ENCODE measurements at regions not wholly inside any gene's neighbourhood (a gene's known extent, or its start where the extent isn't known, plus 50 kb on each side); places are given as distances from the start of the nearest gene placed in this dataset.

- Histone ChIP-seq H3K4me2 (ENCODE audit: insufficient read depth, insufficient read length, low read length) (no peak overlapping the region), H4K91ac (ENCODE audit: insufficient read length, low read depth, low read length) (no peak overlapping the region), H3K23ac (ENCODE audit: insufficient read length, low read depth, low read length) (no peak overlapping the region), H3K27me3 (ENCODE audit: insufficient read depth, low read length) (no peaks in the 10 kb centered on the region; the same call in 1 of the 2 replicates), H2BK120ac (ENCODE audit: low read depth, low read length, poor library complexity, severe bottlenecking) (no peak overlapping the region), H3K4ac (ENCODE audit: low read depth, low read length) (no peak overlapping the region), H3K14ac (ENCODE audit: insufficient read depth, low read length) (no peak overlapping the region), H2AK5ac (ENCODE audit: insufficient read length, low read length) (no peak overlapping the region), H2BK15ac (ENCODE audit: low read depth, low read length) (no peak overlapping the region), H2BK20ac (ENCODE audit: low read depth, low read length, poor library complexity, severe bottlenecking) (no peak overlapping the region), H3K18ac (ENCODE audit: insufficient read length, low read depth, low read length) (no peak overlapping the region), H3K23me2 (ENCODE audit: insufficient read length, low read depth, low read length, poor library complexity, severe bottlenecking) (no peaks in the 10 kb centered on the region), H4K20me1 (ENCODE audit: control insufficient read depth, insufficient read depth, insufficient read length) (no peaks in the 10 kb centered on the region), H4K5ac (ENCODE audit: insufficient read length, low read depth, low read length) (no peak overlapping the region), H3K27ac (ENCODE audit: insufficient read length, low read depth, low read length) (no peak overlapping the region), H3K9me3 (ENCODE audit: control insufficient read depth, low read depth, low read length) (no peaks in the 10 kb centered on the region), H3T11ph (ENCODE audit: low read length) (no peak overlapping the region), H2AFZ (ENCODE audit: low read length) (no peak overlapping the region), H3K79me1 (ENCODE audit: insufficient read depth, low read depth, low read length, poor library complexity, severe bottlenecking) (no peaks in the 10 kb centered on the region), H3K9ac (ENCODE audit: extremely low read depth, insufficient read length, low read length) (no peak overlapping the region), H3K79me2 (ENCODE audit: insufficient read depth, low read length) (no peaks in the 10 kb centered on the region), H2BK5ac (ENCODE audit: insufficient read length, low read length) (no peak overlapping the region), H3K4me1 (ENCODE audit: insufficient read depth, low read length) (no peaks in the 10 kb centered on the region), H4K8ac (replicated peaks; ENCODE audit: insufficient read length, low read depth, low read length) (no peak overlapping the region), H2BK12ac (ENCODE audit: insufficient read length, low read depth, low read length) (no peak overlapping the region), H3K56ac (ENCODE audit: insufficient read length, low read depth, low read length) (no peak overlapping the region)
- Mint-ChIP-seq H3K27ac (no peak overlapping the region), H3K36me3 (ENCODE audit: insufficient read depth in 1 of 3, low read depth in 3 of 3) (no peaks in the 10 kb centered on the region), H3K4me3 (no peak overlapping the region), H3K9me3 (no peaks in the 10 kb centered on the region; a peak in 1 of 5 replicates), H3K4me1 (no peaks in the 10 kb centered on the region), H3K27me3 (ENCODE audit: low read depth) (peaks cover 98% of the 10 kb centered on the region)
- TF ChIP-seq CTCF (conservative IDR thresholded peaks at IDR 0.05) = no peak
- WGBS (ENCODE audit: extremely low coverage, insufficient read length, low lambda C conversion rate) = no CpG with 5 or more reads among the region's 4 CpGs
- no peak for DNase-seq
These were observed 51.7 kb upstream of the TBX5 start for GRCh38 chr12:114457620-114458019.

Data from H9 (cell line).